ENCODE measurements at regions not wholly inside any gene's neighbourhood (a gene's known extent, or its start where the extent isn't known, plus 50 kb on each side); places are given as distances from the start of the nearest gene placed in this dataset.

- TF ChIP-seq POLR2A (IDR thresholded peaks at IDR 0.05; ENCODE audit: low read length) (no peak), GATA1 (IDR thresholded peaks at IDR 0.05; ENCODE audit: low read depth, low read length) (no peak)
These were observed 298.6 kb upstream of the DNAJC19 start for GRCh38 chr3:181288145-181288544.
